BLaER1 (cell line): ENCODE measurements at regions not wholly inside any gene's neighbourhood (a gene's known extent, or its start where the extent isn't known, plus 50 kb on each side); places are given as distances from the start of the nearest gene placed in this dataset.
"Not testable (repeated sequence)": the region's sequence is repeated elsewhere in the genome, so short reads cannot be mapped to it uniquely, and the experiment has no call there.

ENCODE experiments used
- H3K27ac ChIP-seq: shearing (Covaris generic); formaldehyde crosslinking; 2 replicates; pipeline ENCODE4 v1.8.1; 2022
- H3K27me3 ChIP-seq: shearing (Covaris generic); formaldehyde crosslinking; 2 replicates; pipeline ENCODE4 v1.8.1; 2022
- H3K36me3 ChIP-seq: shearing (Covaris generic); formaldehyde crosslinking; 2 replicates; pipeline ENCODE4 v1.8.1; 2022
- H3K4me1 ChIP-seq: shearing (Covaris generic); formaldehyde crosslinking; 2 replicates; pipeline ENCODE4 v1.8.1; 2022
- H3K4me2 ChIP-seq: shearing (Covaris generic); formaldehyde crosslinking; 2 replicates; pipeline ENCODE4 v1.8.1; 2022
- H3K4me3 ChIP-seq: shearing (Covaris generic); formaldehyde crosslinking; 2 replicates; pipeline ENCODE4 v1.8.1; 2022
- H3K9ac ChIP-seq: shearing (Covaris generic); formaldehyde crosslinking; 2 replicates; pipeline ENCODE4 v1.8.1; 2022
- H3K9me3 ChIP-seq: shearing (Covaris generic); formaldehyde crosslinking; 2 replicates; pipeline ENCODE4 v1.8.1; 2022
- H4K20me1 ChIP-seq: shearing (Covaris generic); formaldehyde crosslinking; 2 replicates; pipeline ENCODE4 v1.8.1; 2022
- Cebpa-rat ChIP-seq: shearing (Covaris generic); IDR thresholded peaks from 2 replicates; pipeline ENCODE4 v1.8.1; 2022

- no peak for TF ChIP-seq Cebpa-rat
Measured at GRCh38 chr3:177887475-177887874, 648.8 kb upstream of the KCNMB2 start.

GRCh38 chr3:177889161-177889560 lies 647.1 kb upstream of the KCNMB2 start:
- Histone ChIP-seq H3K9me3 (peaks cover 53% of the 10 kb centered on the region), H3K4me3 (peak overlapping the region; percentile 26; the same call in 1 of the 2 replicates), H3K4me1 (peaks cover 58% of the 10 kb centered on the region), H4K20me1 (no peaks in the 10 kb centered on the region), H3K36me3 (peaks cover 23% of the 10 kb centered on the region; the same call in 1 of the 2 replicates), H3K4me2 (no peak overlapping the region), H3K27ac (peak overlapping the region; percentile 92; the same call in 1 of the 2 replicates), H3K9ac (no peak overlapping the region), H3K27me3 (no peaks in the 10 kb centered on the region)
- TF ChIP-seq Cebpa-rat, result no peak

More at GRCh38 chr3:177887475-177887874, 648.8 kb upstream of the KCNMB2 start:
- peak overlapping the region; percentile 80 for H3K4me2 ChIP-seq
- peak overlapping the region; percentile 92 for H3K27ac ChIP-seq
- H3K9me3 ChIP-seq, result peaks cover 37% of the 10 kb centered on the region
- no peak overlapping the region for H3K4me3 ChIP-seq
- peak overlapping the region; percentile 77; the same call in 1 of the 2 replicates for H3K9ac ChIP-seq
- H3K4me1 ChIP-seq, result peaks cover 75% of the 10 kb centered on the region
- H3K36me3 ChIP-seq, result peaks cover 23% of the 10 kb centered on the region; the same call in 1 of the 2 replicates
- no peaks in the 10 kb centered on the region for H4K20me1 ChIP-seq
- no peaks in the 10 kb centered on the region for H3K27me3 ChIP-seq

GRCh38 chr3:177889652-177890358 lies 646.4 kb upstream of the KCNMB2 start:
- H3K9me3 ChIP-seq, result peaks cover 53% of the 10 kb centered on the region
- peaks cover 23% of the 10 kb centered on the region; the same call in 1 of the 2 replicates for H3K36me3 ChIP-seq
- H3K9ac ChIP-seq, result no peak overlapping the region
- H3K4me2 ChIP-seq, result no peak overlapping the region
- no peaks in the 10 kb centered on the region for H4K20me1 ChIP-seq
- H3K4me3 ChIP-seq, result peak overlapping the region; percentile 26; the same call in 1 of the 2 replicates
- H3K4me1 ChIP-seq, result peaks cover 52% of the 10 kb centered on the region
- H3K27me3 ChIP-seq, result no peaks in the 10 kb centered on the region
- peak overlapping the region; percentile 92; the same call in 1 of the 2 replicates for H3K27ac ChIP-seq
- TF ChIP-seq Cebpa-rat, result no peak

GRCh38 chr3:177890359-177890683 lies 645.9 kb upstream of the KCNMB2 start:
- Histone ChIP-seq H3K9ac (no peak overlapping the region), H3K9me3 (peaks cover 53% of the 10 kb centered on the region), H4K20me1 (no peaks in the 10 kb centered on the region), H3K27me3 (no peaks in the 10 kb centered on the region), H3K27ac (no peak overlapping the region), H3K36me3 (peaks cover 23% of the 10 kb centered on the region; the same call in 1 of the 2 replicates), H3K4me1 (peaks cover 46% of the 10 kb centered on the region), H3K4me2 (no peak overlapping the region), H3K4me3 (no peak overlapping the region; the same call in 1 of the 2 replicates)
- no peak for TF ChIP-seq Cebpa-rat

- not testable (repeated sequence) for H3K27ac ChIP-seq, H3K27me3 ChIP-seq, H3K9ac ChIP-seq, H3K4me3 ChIP-seq, H3K4me2 ChIP-seq, H4K20me1 ChIP-seq
- H3K4me1 ChIP-seq, result peaks cover 34% of the 10 kb centered on the region
- peaks cover 23% of the 10 kb centered on the region; the same call in 1 of the 2 replicates for H3K36me3 ChIP-seq
- peaks cover 60% of the 10 kb centered on the region for H3K9me3 ChIP-seq
Measured at GRCh38 chr3:177891569-177891968, 644.7 kb upstream of the KCNMB2 start.

GRCh38 chr3:177893331-177893730 lies 642.9 kb upstream of the KCNMB2 start:
- no peak for TF ChIP-seq Cebpa-rat
- Histone ChIP-seq H3K27ac (no peak overlapping the region), H3K4me3 (no peak overlapping the region), H3K36me3 (peaks cover 32% of the 10 kb centered on the region; the same call in 1 of the 2 replicates), H3K27me3 (no peaks in the 10 kb centered on the region), H3K9me3 (peaks cover 77% of the 10 kb centered on the region), H3K4me2 (no peak overlapping the region), H3K9ac (no peak overlapping the region), H4K20me1 (no peaks in the 10 kb centered on the region), H3K4me1 (peaks cover 16% of the 10 kb centered on the region)

GRCh38 chr3:177894081-177894728 lies 642.0 kb upstream of the KCNMB2 start:
- Histone ChIP-seq H3K36me3 (peaks cover 34% of the 10 kb centered on the region), H4K20me1 (no peaks in the 10 kb centered on the region), H3K9ac (no peak overlapping the region), H3K4me2 (no peak overlapping the region), H3K4me3 (no peak overlapping the region), H3K27ac (no peak overlapping the region), H3K27me3 (no peaks in the 10 kb centered on the region), H3K9me3 (peaks cover 77% of the 10 kb centered on the region), H3K4me1 (peaks cover 8% of the 10 kb centered on the region)
- TF ChIP-seq Cebpa-rat, result no peak

GRCh38 chr3:177898185-177898584 lies 638.1 kb upstream of the KCNMB2 start:
- Histone ChIP-seq H3K9ac (no peak overlapping the region), H3K4me2 (no peak overlapping the region), H3K9me3 (peaks cover 68% of the 10 kb centered on the region), H3K36me3 (peaks cover 31% of the 10 kb centered on the region), H3K27me3 (no peaks in the 10 kb centered on the region), H4K20me1 (no peaks in the 10 kb centered on the region), H3K4me1 (no peaks in the 10 kb centered on the region), H3K4me3 (peak overlapping the region; percentile 43; the same call in 1 of the 2 replicates), H3K27ac (no peak overlapping the region)
- TF ChIP-seq Cebpa-rat, result no peak

GRCh38 chr3:177899275-177900067 lies 636.8 kb upstream of the KCNMB2 start:
- no peak overlapping the region for H3K27ac ChIP-seq
- no peak for TF ChIP-seq Cebpa-rat
- no peak overlapping the region for H3K9ac ChIP-seq
- H3K4me3 ChIP-seq, result peak overlapping the region; percentile 43
- peaks cover 59% of the 10 kb centered on the region for H3K9me3 ChIP-seq
- no peak overlapping the region for H3K4me2 ChIP-seq
- H4K20me1 ChIP-seq, result no peaks in the 10 kb centered on the region
- no peaks in the 10 kb centered on the region for H3K4me1 ChIP-seq
- peaks cover 31% of the 10 kb centered on the region for H3K36me3 ChIP-seq
- no peaks in the 10 kb centered on the region for H3K27me3 ChIP-seq
